Endodermal cell (in vitro differentiated cells): ENCODE measurements at regions not wholly inside any gene's neighbourhood (a gene's known extent, or its start where the extent isn't known, plus 50 kb on each side); places are given as distances from the start of the nearest gene placed in this dataset.

Experiments
- DNase-seq: peaks from one replicate; pipeline ENCODE4 v3.0.0-alpha.2; 2017
- H3K27ac ChIP-seq: 2 replicates; pipeline ENCODE4 v1.5.1; 2013; ENCODE audit warnings: mild to moderate bottlenecking, low read depth, low read length, moderate library complexity
- H3K27me3 ChIP-seq: 2 replicates; pipeline ENCODE4 v1.6.1; 2013; ENCODE audit warnings: mild to moderate bottlenecking, low read length, moderate library complexity; ENCODE audit not compliant: insufficient read depth, control insufficient read depth, poor library complexity, severe bottlenecking
- H3K36me3 ChIP-seq: 2 replicates; pipeline ENCODE4 v1.7.0; 2013; ENCODE audit warnings: mild to moderate bottlenecking, low read length, moderate library complexity; ENCODE audit not compliant: control insufficient read depth, insufficient read depth
- H3K4me1 ChIP-seq: one replicate; pipeline ENCODE4 v1.7.0; 2013; ENCODE audit warnings: low read length; ENCODE audit not compliant: control insufficient read depth, insufficient read depth
- H3K4me3 ChIP-seq: 2 replicates; pipeline ENCODE4 v1.5.1; 2013; ENCODE audit warnings: mild to moderate bottlenecking, low read length, moderate library complexity
- H3K9ac ChIP-seq: 2 replicates; pipeline ENCODE4 v1.6.1; 2013; ENCODE audit warnings: mild to moderate bottlenecking, low read length, moderate library complexity; ENCODE audit not compliant: poor library complexity, severe bottlenecking; ENCODE audit errors: extremely low read depth
- H3K9me3 ChIP-seq: 2 replicates; pipeline ENCODE4 v1.6.1; 2013; ENCODE audit warnings: mild to moderate bottlenecking, low read length, moderate library complexity; ENCODE audit not compliant: control insufficient read depth
- H3K27ac Mint-ChIP-seq: 2 replicates; pipeline ENCODE4 v1.8.0; 2020; ENCODE audit warnings: mixed read lengths
- H3K27me3 Mint-ChIP-seq: 2 replicates; pipeline ENCODE4 v1.8.0; 2021; ENCODE audit warnings: mild to moderate bottlenecking, mixed read lengths; ENCODE audit not compliant: insufficient read depth
- H3K36me3 Mint-ChIP-seq: 2 replicates; pipeline ENCODE4 v1.8.0; 2020; ENCODE audit warnings: low read depth, mixed read lengths
- H3K4me1 Mint-ChIP-seq: 2 replicates; pipeline ENCODE4 v1.8.0; 2020; ENCODE audit warnings: mixed read lengths
- H3K4me3 Mint-ChIP-seq: 2 replicates; pipeline ENCODE4 v1.8.0; 2020; ENCODE audit warnings: mild to moderate bottlenecking, moderate library complexity, mixed read lengths
- H3K9me3 Mint-ChIP-seq: 2 replicates; pipeline ENCODE4 v1.8.0; 2020; ENCODE audit warnings: mild to moderate bottlenecking, mixed read lengths
- WGBS, 2 experiments: methylation state at CpG; one replicate each; pipeline versions ENCODE4 v1.1.5 to v1.1.7; 2013; ENCODE audit warnings: missing lambda C conversion rate in 2 of 2, mixed read lengths in 1 of 2; ENCODE audit not compliant: insufficient coverage in 1 of 2, insufficient read length in 1 of 2; 5-methylcytosine and 5-hydroxymethylcytosine counted together
- TF ChIP-seq, protein P1 (sequence below): fragments of 200-600 bp; sonication (generic); conservative IDR thresholded peaks from 2 replicates; pipeline ENCODE4 v1.5.0; 2021; ENCODE audit warnings: antibody characterized with exemption, mild to moderate bottlenecking

DNA sequence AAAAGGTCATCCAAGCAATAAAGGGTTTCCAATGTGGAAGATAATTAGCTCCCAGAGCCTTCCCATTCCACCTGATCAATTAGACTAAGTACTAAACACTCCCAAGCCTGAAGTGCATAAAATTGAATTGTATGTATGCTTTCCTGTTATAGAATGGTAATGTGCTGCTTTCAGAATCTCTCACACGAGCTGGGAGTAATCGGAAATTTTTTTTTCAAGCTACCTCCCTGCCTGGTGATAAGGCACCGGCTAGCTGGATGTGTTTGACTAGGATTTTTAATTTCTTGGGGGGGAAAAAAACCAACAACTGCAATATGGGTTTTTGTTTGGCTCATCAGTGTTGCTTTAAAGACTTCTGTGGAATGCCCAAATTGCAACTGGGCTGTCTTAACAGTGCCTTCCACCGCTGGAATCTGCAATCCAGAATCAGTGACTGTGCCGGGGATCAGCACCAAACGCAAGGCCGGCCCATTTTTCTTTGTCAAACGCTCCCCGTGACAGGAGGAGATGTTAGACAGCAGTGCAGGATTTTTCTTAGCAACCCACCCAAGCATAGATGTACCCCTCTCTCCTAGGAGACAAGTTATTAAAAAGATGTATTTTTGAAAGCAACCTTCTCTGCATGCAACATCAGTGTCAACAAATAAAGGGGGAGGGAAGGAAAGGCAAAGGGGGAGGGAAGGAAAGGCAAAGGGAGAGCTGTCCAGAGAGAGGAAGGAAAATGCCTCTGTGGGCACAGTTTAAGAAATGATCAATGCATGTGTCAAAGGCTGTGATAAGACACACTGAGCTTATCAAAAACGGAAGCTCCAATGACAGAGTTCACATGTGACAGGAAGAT lies 387.2 kb downstream of the NPIPA8 start:
- H3K9ac ChIP-seq = no peak overlapping the region
- 69% methylated on average over 3 to 10 of the region's 10 CpGs for WGBS, 2 experiments
- no peak for DNase-seq
- H3K9me3 Mint-ChIP-seq = no peaks in the 10 kb centered on the region
- no peaks in the 10 kb centered on the region for H3K9me3 ChIP-seq
- no peaks in the 10 kb centered on the region for H3K4me1 ChIP-seq
- H3K36me3 ChIP-seq = no peaks in the 10 kb centered on the region
- H3K4me3 Mint-ChIP-seq = no peak overlapping the region
- no peak overlapping the region for H3K27ac Mint-ChIP-seq
- peak overlapping the region; percentile 27 for H3K27ac ChIP-seq
- TF ChIP-seq, protein P1, sequence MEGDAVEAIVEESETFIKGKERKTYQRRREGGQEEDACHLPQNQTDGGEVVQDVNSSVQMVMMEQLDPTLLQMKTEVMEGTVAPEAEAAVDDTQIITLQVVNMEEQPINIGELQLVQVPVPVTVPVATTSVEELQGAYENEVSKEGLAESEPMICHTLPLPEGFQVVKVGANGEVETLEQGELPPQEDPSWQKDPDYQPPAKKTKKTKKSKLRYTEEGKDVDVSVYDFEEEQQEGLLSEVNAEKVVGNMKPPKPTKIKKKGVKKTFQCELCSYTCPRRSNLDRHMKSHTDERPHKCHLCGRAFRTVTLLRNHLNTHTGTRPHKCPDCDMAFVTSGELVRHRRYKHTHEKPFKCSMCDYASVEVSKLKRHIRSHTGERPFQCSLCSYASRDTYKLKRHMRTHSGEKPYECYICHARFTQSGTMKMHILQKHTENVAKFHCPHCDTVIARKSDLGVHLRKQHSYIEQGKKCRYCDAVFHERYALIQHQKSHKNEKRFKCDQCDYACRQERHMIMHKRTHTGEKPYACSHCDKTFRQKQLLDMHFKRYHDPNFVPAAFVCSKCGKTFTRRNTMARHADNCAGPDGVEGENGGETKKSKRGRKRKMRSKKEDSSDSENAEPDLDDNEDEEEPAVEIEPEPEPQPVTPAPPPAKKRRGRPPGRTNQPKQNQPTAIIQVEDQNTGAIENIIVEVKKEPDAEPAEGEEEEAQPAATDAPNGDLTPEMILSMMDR = no peak
- no peaks in the 10 kb centered on the region for H3K4me1 Mint-ChIP-seq
- H3K27me3 ChIP-seq = no peaks in the 10 kb centered on the region
- no peaks in the 10 kb centered on the region for H3K36me3 Mint-ChIP-seq
- no peak overlapping the region for H3K4me3 ChIP-seq
- H3K27me3 Mint-ChIP-seq = no peaks in the 10 kb centered on the region

DNA sequence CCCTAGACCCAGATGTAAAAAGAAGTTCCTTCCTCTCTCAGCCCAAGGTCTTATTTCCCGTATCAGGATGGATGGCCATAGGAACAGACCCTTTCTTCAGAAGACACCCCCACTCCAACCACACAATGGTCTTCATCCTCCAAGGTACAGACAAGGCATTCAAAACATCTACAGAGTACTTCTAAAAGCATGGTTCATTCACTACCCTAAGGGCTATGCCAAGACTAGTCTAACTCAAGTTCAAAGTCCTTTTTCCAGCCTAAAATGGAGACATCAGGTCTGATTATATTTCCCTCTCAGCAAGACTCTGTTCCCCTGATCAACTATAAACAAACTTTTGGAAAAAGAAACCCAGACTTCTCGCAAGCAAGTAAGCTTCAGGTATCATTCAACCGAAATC lies 388.9 kb downstream of the NPIPA8 start:
- no peak for DNase-seq
- Mint-ChIP-seq H3K4me3 (no peak overlapping the region), H3K27me3 (no peaks in the 10 kb centered on the region), H3K4me1 (no peaks in the 10 kb centered on the region), H3K27ac (no peak overlapping the region), H3K36me3 (no peaks in the 10 kb centered on the region), H3K9me3 (peaks cover 5% of the 10 kb centered on the region)
- H3K36me3 ChIP-seq = no peaks in the 10 kb centered on the region
- H3K4me1 ChIP-seq = no peaks in the 10 kb centered on the region
- H3K9ac ChIP-seq = no peak overlapping the region
- 91 to 100% methylated on average over 3 of the region's 3 CpGs for WGBS, 2 experiments
- H3K4me3 ChIP-seq = no peak overlapping the region
- TF ChIP-seq, protein P1 = no peak
- H3K27ac ChIP-seq = no peak overlapping the region
- H3K27me3 ChIP-seq = no peaks in the 10 kb centered on the region
- H3K9me3 ChIP-seq = no peaks in the 10 kb centered on the region

DNA sequence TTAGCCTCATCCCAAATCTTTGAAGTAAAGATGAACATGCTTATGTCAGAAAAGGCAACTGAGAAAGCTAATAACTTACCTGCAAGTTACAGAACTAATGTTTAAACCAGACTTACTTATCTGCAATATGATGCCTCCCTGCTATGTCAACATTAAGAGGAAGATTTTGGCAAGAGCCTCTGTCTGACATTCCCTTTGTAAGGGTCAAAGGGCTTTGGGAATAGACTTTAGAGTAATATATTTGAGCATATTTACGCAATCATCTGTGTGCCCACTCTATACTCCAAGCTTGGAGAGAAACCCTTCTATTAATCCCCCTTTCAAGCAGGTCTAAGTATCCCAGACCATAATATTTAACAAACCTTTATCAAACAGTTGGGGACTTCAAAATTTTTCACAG lies 389.4 kb downstream of the NPIPA8 start:
- 89% methylated on average over 1 of the region's 1 CpG; no CpG with 5 or more reads in 1 of the 2 experiments for WGBS, 2 experiments
- no peaks in the 10 kb centered on the region for H3K36me3 Mint-ChIP-seq

More for the DNA sequence above, 389.4 kb downstream of the NPIPA8 start:
- Mint-ChIP-seq H3K4me3 (no peak overlapping the region), H3K4me1 (no peaks in the 10 kb centered on the region), H3K27me3 (no peaks in the 10 kb centered on the region), H3K27ac (no peak overlapping the region), H3K9me3 (peaks cover 5% of the 10 kb centered on the region)
- Histone ChIP-seq H3K27ac (no peak overlapping the region), H3K36me3 (no peaks in the 10 kb centered on the region), H3K9me3 (no peaks in the 10 kb centered on the region), H3K9ac (no peak overlapping the region), H3K4me3 (no peak overlapping the region), H3K4me1 (no peaks in the 10 kb centered on the region), H3K27me3 (no peaks in the 10 kb centered on the region)
- TF ChIP-seq, protein P1 = no peak
- DNase-seq = no peak
